HepG2 (cell line): ENCODE measurements at regions not wholly inside any gene's neighbourhood (a gene's known extent, or its start where the extent isn't known, plus 50 kb on each side); places are given as distances from the start of the nearest gene placed in this dataset.

Source experiments
- AHDC1 ChIP-seq: sonication (generic); formaldehyde crosslinking; IDR thresholded peaks from 2 replicates; pipeline ENCODE4 v1.5.1; 2020; ENCODE audit warnings: mild to moderate bottlenecking, missing genetic modification reagents, borderline replicate concordance
- ATF7-NPFF ChIP-seq: sonication (generic); formaldehyde crosslinking; IDR thresholded peaks from 2 replicates; pipeline ENCODE4 v1.8.1; 2023; ENCODE audit warnings: mild to moderate bottlenecking, low read depth, missing genetic modification reagents, moderate library complexity
- THAP11 ChIP-seq: IDR thresholded peaks from 2 replicates; pipeline ENCODE4 v1.6.1; 2016; ENCODE audit warnings: missing biosample characterization, missing genetic modification reagents
- ZNF670 ChIP-seq: sonication (generic); formaldehyde crosslinking; IDR thresholded peaks from 2 replicates; pipeline ENCODE4 v1.8.0; 2022; ENCODE audit warnings: mild to moderate bottlenecking, missing genetic modification reagents, borderline replicate concordance
- ZNF672 ChIP-seq: sonication (generic); formaldehyde crosslinking; IDR thresholded peaks from 2 replicates; pipeline ENCODE4 v1.8.1; 2022; ENCODE audit warnings: missing genetic modification reagents
- TF ChIP-seq, protein P1 (sequence below): sonication (generic); formaldehyde crosslinking; IDR thresholded peaks from 2 replicates; pipeline ENCODE4 v1.9.0; 2021; ENCODE audit warnings: mild to moderate bottlenecking, missing genetic modification reagents

GRCh38 chr3:117681619-117682018 is 972.0 kb downstream of the TUSC7 start (continued):
- TF ChIP-seq AHDC1 (CRISPR knock-in tag) (no peak), ZNF670 (CRISPR knock-in tag) (no peak), ZNF672 (CRISPR knock-in tag) (no peak), THAP11 (CRISPR knock-in tag) (no peak), ATF7-NPFF (no peak)
- TF ChIP-seq, protein P1, sequence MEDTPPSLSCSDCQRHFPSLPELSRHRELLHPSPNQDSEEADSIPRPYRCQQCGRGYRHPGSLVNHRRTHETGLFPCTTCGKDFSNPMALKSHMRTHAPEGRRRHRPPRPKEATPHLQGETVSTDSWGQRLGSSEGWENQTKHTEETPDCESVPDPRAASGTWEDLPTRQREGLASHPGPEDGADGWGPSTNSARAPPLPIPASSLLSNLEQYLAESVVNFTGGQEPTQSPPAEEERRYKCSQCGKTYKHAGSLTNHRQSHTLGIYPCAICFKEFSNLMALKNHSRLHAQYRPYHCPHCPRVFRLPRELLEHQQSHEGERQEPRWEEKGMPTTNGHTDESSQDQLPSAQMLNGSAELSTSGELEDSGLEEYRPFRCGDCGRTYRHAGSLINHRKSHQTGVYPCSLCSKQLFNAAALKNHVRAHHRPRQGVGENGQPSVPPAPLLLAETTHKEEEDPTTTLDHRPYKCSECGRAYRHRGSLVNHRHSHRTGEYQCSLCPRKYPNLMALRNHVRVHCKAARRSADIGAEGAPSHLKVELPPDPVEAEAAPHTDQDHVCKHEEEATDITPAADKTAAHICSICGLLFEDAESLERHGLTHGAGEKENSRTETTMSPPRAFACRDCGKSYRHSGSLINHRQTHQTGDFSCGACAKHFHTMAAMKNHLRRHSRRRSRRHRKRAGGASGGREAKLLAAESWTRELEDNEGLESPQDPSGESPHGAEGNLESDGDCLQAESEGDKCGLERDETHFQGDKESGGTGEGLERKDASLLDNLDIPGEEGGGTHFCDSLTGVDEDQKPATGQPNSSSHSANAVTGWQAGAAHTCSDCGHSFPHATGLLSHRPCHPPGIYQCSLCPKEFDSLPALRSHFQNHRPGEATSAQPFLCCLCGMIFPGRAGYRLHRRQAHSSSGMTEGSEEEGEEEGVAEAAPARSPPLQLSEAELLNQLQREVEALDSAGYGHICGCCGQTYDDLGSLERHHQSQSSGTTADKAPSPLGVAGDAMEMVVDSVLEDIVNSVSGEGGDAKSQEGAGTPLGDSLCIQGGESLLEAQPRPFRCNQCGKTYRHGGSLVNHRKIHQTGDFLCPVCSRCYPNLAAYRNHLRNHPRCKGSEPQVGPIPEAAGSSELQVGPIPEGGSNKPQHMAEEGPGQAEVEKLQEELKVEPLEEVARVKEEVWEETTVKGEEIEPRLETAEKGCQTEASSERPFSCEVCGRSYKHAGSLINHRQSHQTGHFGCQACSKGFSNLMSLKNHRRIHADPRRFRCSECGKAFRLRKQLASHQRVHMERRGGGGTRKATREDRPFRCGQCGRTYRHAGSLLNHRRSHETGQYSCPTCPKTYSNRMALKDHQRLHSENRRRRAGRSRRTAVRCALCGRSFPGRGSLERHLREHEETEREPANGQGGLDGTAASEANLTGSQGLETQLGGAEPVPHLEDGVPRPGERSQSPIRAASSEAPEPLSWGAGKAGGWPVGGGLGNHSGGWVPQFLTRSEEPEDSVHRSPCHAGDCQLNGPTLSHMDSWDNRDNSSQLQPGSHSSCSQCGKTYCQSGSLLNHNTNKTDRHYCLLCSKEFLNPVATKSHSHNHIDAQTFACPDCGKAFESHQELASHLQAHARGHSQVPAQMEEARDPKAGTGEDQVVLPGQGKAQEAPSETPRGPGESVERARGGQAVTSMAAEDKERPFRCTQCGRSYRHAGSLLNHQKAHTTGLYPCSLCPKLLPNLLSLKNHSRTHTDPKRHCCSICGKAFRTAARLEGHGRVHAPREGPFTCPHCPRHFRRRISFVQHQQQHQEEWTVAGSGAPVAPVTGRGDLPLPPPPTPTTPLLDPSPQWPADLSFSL (CRISPR knock-in tag), result no peak
